ENCODE measurements at regions not wholly inside any gene's neighbourhood (a gene's known extent, or its start where the extent isn't known, plus 50 kb on each side); places are given as distances from the start of the nearest gene placed in this dataset.

DNA sequence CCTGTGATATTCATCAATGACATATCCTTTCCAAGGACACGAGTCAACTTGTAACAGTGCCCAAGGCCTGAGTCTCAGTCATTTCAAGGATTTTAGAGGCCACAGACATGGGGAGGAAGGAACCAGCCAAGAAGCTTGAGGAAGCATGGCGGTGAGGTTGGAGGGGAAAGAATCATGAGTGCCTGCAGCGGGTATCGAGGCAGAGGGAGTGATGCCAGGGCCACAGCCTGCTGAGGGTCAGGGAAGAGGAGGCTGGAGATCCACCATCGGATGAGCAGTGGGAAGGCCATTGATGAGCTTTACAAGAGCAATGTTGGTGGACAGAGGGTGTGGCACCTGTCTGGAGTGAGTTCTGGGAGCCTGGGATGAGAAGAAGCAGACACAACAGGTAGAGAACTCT, 88.5 kb upstream of the IER5L start:
- TF ChIP-seq, protein P1, sequence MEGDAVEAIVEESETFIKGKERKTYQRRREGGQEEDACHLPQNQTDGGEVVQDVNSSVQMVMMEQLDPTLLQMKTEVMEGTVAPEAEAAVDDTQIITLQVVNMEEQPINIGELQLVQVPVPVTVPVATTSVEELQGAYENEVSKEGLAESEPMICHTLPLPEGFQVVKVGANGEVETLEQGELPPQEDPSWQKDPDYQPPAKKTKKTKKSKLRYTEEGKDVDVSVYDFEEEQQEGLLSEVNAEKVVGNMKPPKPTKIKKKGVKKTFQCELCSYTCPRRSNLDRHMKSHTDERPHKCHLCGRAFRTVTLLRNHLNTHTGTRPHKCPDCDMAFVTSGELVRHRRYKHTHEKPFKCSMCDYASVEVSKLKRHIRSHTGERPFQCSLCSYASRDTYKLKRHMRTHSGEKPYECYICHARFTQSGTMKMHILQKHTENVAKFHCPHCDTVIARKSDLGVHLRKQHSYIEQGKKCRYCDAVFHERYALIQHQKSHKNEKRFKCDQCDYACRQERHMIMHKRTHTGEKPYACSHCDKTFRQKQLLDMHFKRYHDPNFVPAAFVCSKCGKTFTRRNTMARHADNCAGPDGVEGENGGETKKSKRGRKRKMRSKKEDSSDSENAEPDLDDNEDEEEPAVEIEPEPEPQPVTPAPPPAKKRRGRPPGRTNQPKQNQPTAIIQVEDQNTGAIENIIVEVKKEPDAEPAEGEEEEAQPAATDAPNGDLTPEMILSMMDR (IDR thresholded peaks at IDR 0.05; ENCODE audit: low read depth, low read length), result no peak
- no peak for TF ChIP-seq EZH2phosphoT487 (IDR thresholded peaks at IDR 0.05; ENCODE audit: low read depth)
